ENCODE measurements at regions not wholly inside any gene's neighbourhood (a gene's known extent, or its start where the extent isn't known, plus 50 kb on each side); places are given as distances from the start of the nearest gene placed in this dataset.

DNA sequence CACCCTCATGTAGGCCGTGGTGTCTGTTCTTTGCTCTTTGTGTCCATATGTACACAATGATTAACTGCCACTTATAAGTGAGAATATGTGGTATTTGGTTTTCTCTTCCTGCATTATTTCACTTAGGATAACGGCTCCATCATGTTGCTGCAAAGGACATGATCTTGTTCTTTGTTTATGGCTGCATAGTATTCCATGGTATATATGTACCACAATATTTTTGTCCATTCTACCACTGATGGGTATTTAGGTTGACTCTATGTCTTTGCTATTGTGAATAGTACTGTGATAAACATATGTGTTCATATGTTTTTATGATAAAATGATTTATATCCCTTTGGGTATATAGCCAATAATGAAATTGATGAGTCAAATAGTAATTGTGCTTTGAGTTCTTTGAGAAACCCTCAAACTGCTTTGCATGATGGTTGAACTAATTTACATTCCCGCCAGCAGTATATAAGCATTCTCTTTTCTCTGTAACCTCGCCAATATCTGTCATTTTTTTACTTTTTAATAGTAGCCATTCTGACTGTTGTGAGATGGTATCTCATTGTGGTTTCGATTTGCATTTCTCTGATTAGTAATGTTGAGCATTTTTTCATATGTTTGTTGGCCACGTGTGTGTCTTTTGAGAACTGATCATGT, 174.4 kb upstream of the NT5E start:
- WGBS (ENCODE audit: extremely low coverage, insufficient read length, low lambda C conversion rate), result no CpG with 5 or more reads among the region's 6 CpGs
- H2BK12ac ChIP-seq (ENCODE audit: insufficient read length, low read depth, low read length), result no peak overlapping the region
- no peaks in the 10 kb centered on the region for H4K20me1 ChIP-seq (ENCODE audit: control insufficient read depth, insufficient read depth, insufficient read length)
- no peak overlapping the region for H3K18ac ChIP-seq (ENCODE audit: insufficient read length, low read depth, low read length)
- no peak overlapping the region for H4K5ac ChIP-seq (ENCODE audit: insufficient read length, low read depth, low read length)
- no peaks in the 10 kb centered on the region for H3K79me2 ChIP-seq (ENCODE audit: insufficient read depth, low read length)
- no peaks in the 10 kb centered on the region for H3K27me3 Mint-ChIP-seq (ENCODE audit: low read depth)
- no peaks in the 10 kb centered on the region for H3K4me1 ChIP-seq (ENCODE audit: insufficient read depth, low read length)
- H3K4me1 Mint-ChIP-seq, result no peaks in the 10 kb centered on the region
- H2BK120ac ChIP-seq (ENCODE audit: low read depth, low read length, poor library complexity, severe bottlenecking), result no peak overlapping the region
- no peak overlapping the region for H3K4me3 Mint-ChIP-seq
- H3K23me2 ChIP-seq (ENCODE audit: insufficient read length, low read depth, low read length, poor library complexity, severe bottlenecking), result no peaks in the 10 kb centered on the region
- H3K4ac ChIP-seq (ENCODE audit: low read depth, low read length), result no peak overlapping the region
- TF ChIP-seq CTCF (conservative IDR thresholded peaks at IDR 0.05), result no peak
- H3K4me2 ChIP-seq (ENCODE audit: insufficient read depth, insufficient read length, low read length), result no peak overlapping the region
- H3K27me3 ChIP-seq (ENCODE audit: insufficient read depth, low read length), result no peaks in the 10 kb centered on the region
- no peak overlapping the region for H2AFZ ChIP-seq (ENCODE audit: low read length)
- no peak overlapping the region for H3K27ac Mint-ChIP-seq
- no peak overlapping the region for H3K23ac ChIP-seq (ENCODE audit: insufficient read length, low read depth, low read length)
- no peaks in the 10 kb centered on the region for H3K36me3 Mint-ChIP-seq (ENCODE audit: insufficient read depth in 1 of 3, low read depth in 3 of 3)
- no peak overlapping the region for H4K91ac ChIP-seq (ENCODE audit: insufficient read length, low read depth, low read length)
- no peak overlapping the region for H3K14ac ChIP-seq (ENCODE audit: insufficient read depth, low read length)
- H3T11ph ChIP-seq (ENCODE audit: low read length), result no peak overlapping the region
- no peaks in the 10 kb centered on the region for H3K9me3 ChIP-seq (ENCODE audit: control insufficient read depth, low read depth, low read length)
- H2BK15ac ChIP-seq (ENCODE audit: low read depth, low read length), result no peak overlapping the region
- no peak overlapping the region for H2BK5ac ChIP-seq (ENCODE audit: insufficient read length, low read length)
- H3K9ac ChIP-seq (ENCODE audit: extremely low read depth, insufficient read length, low read length), result no peak overlapping the region
- H3K56ac ChIP-seq (ENCODE audit: insufficient read length, low read depth, low read length), result no peak overlapping the region
- no peak for DNase-seq
- H2AK5ac ChIP-seq (ENCODE audit: insufficient read length, low read length), result no peak overlapping the region
- H2BK20ac ChIP-seq (ENCODE audit: low read depth, low read length, poor library complexity, severe bottlenecking), result no peak overlapping the region
- no peaks in the 10 kb centered on the region for H3K79me1 ChIP-seq (ENCODE audit: insufficient read depth, low read depth, low read length, poor library complexity, severe bottlenecking)
- no peak overlapping the region for H4K8ac ChIP-seq (replicated peaks; ENCODE audit: insufficient read length, low read depth, low read length)
- H3K27ac ChIP-seq (ENCODE audit: insufficient read length, low read depth, low read length), result no peak overlapping the region
- peaks cover 7 to 11% of the 10 kb centered on the region in 2 experiments; a peak in 4 of 5 replicates for H3K9me3 Mint-ChIP-seq

Measured in H9 (cell line).